ENCODE measurements at regions not wholly inside any gene's neighbourhood (a gene's known extent, or its start where the extent isn't known, plus 50 kb on each side); places are given as distances from the start of the nearest gene placed in this dataset.
"Not testable (repeated sequence)": the region's sequence is repeated elsewhere in the genome, so short reads cannot be mapped to it uniquely, and the experiment has no call there.

- DNase-seq (ENCODE audit: low spot score) = no peak
Measured at GRCh38 chr10:121303287-121303890, 294.9 kb downstream of the FGFR2 start.

GRCh38 chr10:121305066-121305465 is 293.2 kb downstream of the FGFR2 start:
- DNase-seq (ENCODE audit: low spot score) = no peak

- DNase-seq (ENCODE audit: low spot score) = no peak
Measured at GRCh38 chr10:121306159-121306673, 292.0 kb downstream of the FGFR2 start.

GRCh38 chr10:121307411-121307980 is 290.7 kb downstream of the FGFR2 start:
- DNase-seq (ENCODE audit: low spot score) = no peak

- no peak for DNase-seq (ENCODE audit: low spot score)
Measured at GRCh38 chr10:121308020-121308419, 290.2 kb downstream of the FGFR2 start.

- DNase-seq (ENCODE audit: low spot score) = no peak
Measured at GRCh38 chr10:121309164-121309563, 289.1 kb downstream of the FGFR2 start.

- no peak for DNase-seq (ENCODE audit: low spot score)
Measured at GRCh38 chr10:121310151-121310711, 288.0 kb downstream of the FGFR2 start.

- DNase-seq (ENCODE audit: low spot score) = no peak
Measured at GRCh38 chr10:121311812-121312443, 286.3 kb downstream of the FGFR2 start.

GRCh38 chr10:121312587-121312986 is 285.7 kb downstream of the FGFR2 start:
- DNase-seq (ENCODE audit: low spot score) = no peak

- no peak for DNase-seq (ENCODE audit: low spot score)
Measured at GRCh38 chr10:121313119-121313875, 284.9 kb downstream of the FGFR2 start.

- no peak for DNase-seq (ENCODE audit: low spot score)
Measured at GRCh38 chr10:121316432-121316831, 281.8 kb downstream of the FGFR2 start.

- no peak for DNase-seq (ENCODE audit: low spot score)
Measured at GRCh38 chr10:121317374-121317773, 280.9 kb downstream of the FGFR2 start.

GRCh38 chr10:121322046-121322445 is 276.2 kb downstream of the FGFR2 start:
- no peak for DNase-seq (ENCODE audit: low spot score)

GRCh38 chr10:121322776-121323175 is 275.5 kb downstream of the FGFR2 start:
- no peak for DNase-seq (ENCODE audit: low spot score)

- no peak for DNase-seq (ENCODE audit: low spot score)
Measured at GRCh38 chr10:121323443-121323842, 274.8 kb downstream of the FGFR2 start.

- no peak for DNase-seq (ENCODE audit: low spot score)
Measured at GRCh38 chr10:121324678-121325213, 273.5 kb downstream of the FGFR2 start.

- DNase-seq (ENCODE audit: low spot score) = no peak
Measured at GRCh38 chr10:121325490-121326231, 272.6 kb downstream of the FGFR2 start.

GRCh38 chr10:121326905-121327304 is 271.3 kb downstream of the FGFR2 start:
- DNase-seq (ENCODE audit: low spot score) = no peak

GRCh38 chr10:121327727-121328126 is 270.5 kb downstream of the FGFR2 start:
- DNase-seq (ENCODE audit: low spot score) = no peak

- not testable (repeated sequence) for DNase-seq (ENCODE audit: low spot score)
Measured at GRCh38 chr10:121329631-121330030, 268.6 kb downstream of the FGFR2 start.

- no peak for DNase-seq (ENCODE audit: low spot score)
Measured at GRCh38 chr10:121330563-121330962, 267.7 kb downstream of the FGFR2 start.
